NT2/D1 (cell line): ENCODE measurements at regions not wholly inside any gene's neighbourhood (a gene's known extent, or its start where the extent isn't known, plus 50 kb on each side); places are given as distances from the start of the nearest gene placed in this dataset.

ENCODE experiments used
- DNase-seq: peaks from one replicate; pipeline ENCODE4 v3.0.0-alpha.2; 2011; ENCODE audit warnings: low read depth, low spot score
- H3K27me3 ChIP-seq: 2 replicates; pipeline ENCODE4 v1.6.0; 2011; ENCODE audit warnings: mild to moderate bottlenecking; ENCODE audit not compliant: insufficient read length, insufficient read depth
- H3K36me3 ChIP-seq: 2 replicates; pipeline ENCODE4 v1.6.1; 2011; ENCODE audit warnings: mild to moderate bottlenecking, low read length, mixed read lengths; ENCODE audit not compliant: insufficient read depth, insufficient read length
- H3K4me1 ChIP-seq: 2 replicates; pipeline ENCODE4 v1.5.1; 2011; ENCODE audit not compliant: insufficient read depth, insufficient read length
- H3K4me3 ChIP-seq: 2 replicates; pipeline ENCODE4 v1.5.1; 2011; ENCODE audit warnings: low read depth; ENCODE audit not compliant: insufficient read length
- H3K9ac ChIP-seq: 2 replicates; pipeline ENCODE4 v1.6.0; 2011; ENCODE audit warnings: low read depth; ENCODE audit not compliant: insufficient read length
- H3K9me3 ChIP-seq: 2 replicates; pipeline ENCODE4 v1.5.1; 2011; ENCODE audit warnings: mild to moderate bottlenecking, low read length; ENCODE audit not compliant: insufficient read depth
- SUZ12 ChIP-seq: IDR thresholded peaks from 2 replicates; pipeline ENCODE4 v1.6.1; 2011; ENCODE audit not compliant: insufficient read length, insufficient read depth; ENCODE audit errors: extremely low read depth
- YY1 ChIP-seq: IDR thresholded peaks from 2 replicates; pipeline ENCODE4 v1.6.1; 2011; ENCODE audit not compliant: insufficient read length, insufficient read depth
- ZNF274 ChIP-seq: IDR thresholded peaks from 2 replicates; pipeline ENCODE4 v1.6.1; 2011; ENCODE audit warnings: mild to moderate bottlenecking, low read depth, low read length

- Histone ChIP-seq H3K36me3 (no peaks in the 10 kb centered on the region), H3K27me3 (no peaks in the 10 kb centered on the region), H3K4me3 (no peak overlapping the region), H3K9me3 (no peaks in the 10 kb centered on the region), H3K4me1 (no peaks in the 10 kb centered on the region), H3K9ac (no peak overlapping the region)
- no peak for DNase-seq
- no peak for TF ChIP-seq YY1
- no peak for TF ChIP-seq ZNF274
- TF ChIP-seq SUZ12 = no peak
These were observed 58.5 kb upstream of the IVNS1ABP start for GRCh38 chr1:185375583-185375982.

- TF ChIP-seq SUZ12 (no peak), ZNF274 (no peak), YY1 (no peak)
- Histone ChIP-seq H3K36me3 (no peaks in the 10 kb centered on the region), H3K4me3 (no peak overlapping the region), H3K9ac (no peak overlapping the region), H3K9me3 (no peaks in the 10 kb centered on the region), H3K4me1 (no peaks in the 10 kb centered on the region), H3K27me3 (no peaks in the 10 kb centered on the region)
- DNase-seq = no peak
These were observed 56.9 kb upstream of the IVNS1ABP start for GRCh38 chr1:185373813-185374529.

GRCh38 chr1:185369786-185370185 lies 52.7 kb upstream of the IVNS1ABP start:
- TF ChIP-seq SUZ12 (no peak), YY1 (no peak), ZNF274 (no peak)
- Histone ChIP-seq H3K4me3 (no peak overlapping the region), H3K9me3 (no peaks in the 10 kb centered on the region), H3K36me3 (no peaks in the 10 kb centered on the region), H3K27me3 (no peaks in the 10 kb centered on the region), H3K4me1 (no peaks in the 10 kb centered on the region), H3K9ac (no peak overlapping the region)
- no peak for DNase-seq

GRCh38 chr1:185368913-185369491 lies 52.0 kb upstream of the IVNS1ABP start:
- Histone ChIP-seq H3K4me3 (no peak overlapping the region), H3K9me3 (no peaks in the 10 kb centered on the region), H3K4me1 (no peaks in the 10 kb centered on the region), H3K36me3 (no peaks in the 10 kb centered on the region), H3K9ac (no peak overlapping the region), H3K27me3 (no peaks in the 10 kb centered on the region)
- TF ChIP-seq ZNF274 (no peak), SUZ12 (no peak)
- DNase-seq = no peak

GRCh38 chr1:185368313-185368855 lies 51.3 kb upstream of the IVNS1ABP start:
- no peak overlapping the region for H3K9ac ChIP-seq
- no peaks in the 10 kb centered on the region for H3K9me3 ChIP-seq
- no peaks in the 10 kb centered on the region for H3K27me3 ChIP-seq
- H3K4me3 ChIP-seq = no peak overlapping the region
- H3K36me3 ChIP-seq = no peaks in the 10 kb centered on the region
- H3K4me1 ChIP-seq = no peaks in the 10 kb centered on the region
- DNase-seq = no peak
- no peak for TF ChIP-seq ZNF274
- no peak for TF ChIP-seq YY1
- no peak for TF ChIP-seq SUZ12

GRCh38 chr1:185367218-185367617 lies 50.2 kb upstream of the IVNS1ABP start:
- no peak overlapping the region for H3K9ac ChIP-seq
- no peaks in the 10 kb centered on the region for H3K27me3 ChIP-seq
- H3K4me1 ChIP-seq = no peaks in the 10 kb centered on the region
- no peaks in the 10 kb centered on the region for H3K36me3 ChIP-seq
- H3K4me3 ChIP-seq = no peak overlapping the region
- DNase-seq = no peak
- TF ChIP-seq SUZ12 = no peak
- no peak for TF ChIP-seq YY1
- H3K9me3 ChIP-seq = 0 out of 2 replicates have a peak, but pooled peaks cover under 1% of the 10 kb centered on the region
